Panc1 (cell line): ENCODE measurements at regions not wholly inside any gene's neighbourhood (a gene's known extent, or its start where the extent isn't known, plus 50 kb on each side); places are given as distances from the start of the nearest gene placed in this dataset.

Source experiments
- CTCF ChIP-seq: fragments of 450-650 bp; IDR thresholded peaks from 2 replicates; pipeline ENCODE4 v1.5.1; 2017; ENCODE audit warnings: mild to moderate bottlenecking
- POLR2AphosphoS5 ChIP-seq: IDR thresholded peaks from 2 replicates; pipeline ENCODE4 v1.6.1; 2012; ENCODE audit warnings: mild to moderate bottlenecking, low read depth, low read length, moderate library complexity
- REST ChIP-seq, 2 experiments: IDR thresholded peaks; 2 replicates each; pipeline ENCODE4 v1.6.1; 2011 to 2012; ENCODE audit warnings: low read depth in 2 of 2, control low read depth in 1 of 2, low read length in 1 of 2, mild to moderate bottlenecking in 1 of 2, moderate library complexity in 1 of 2; ENCODE audit not compliant: insufficient read depth in 1 of 2
- SIN3A ChIP-seq: IDR thresholded peaks from 2 replicates; pipeline ENCODE4 v1.6.1; 2012; ENCODE audit warnings: low read depth, mild to moderate bottlenecking, low read length, moderate library complexity, borderline replicate concordance; ENCODE audit not compliant: insufficient read depth
- TCF7L2 ChIP-seq: IDR thresholded peaks from 2 replicates; pipeline ENCODE4 v1.6.1; 2011; ENCODE audit warnings: mild to moderate bottlenecking, low read depth, low read length, inconsistent platforms

GRCh38 chr4:170414360-170414759 lies 324.6 kb upstream of the AADAT start:
- TF ChIP-seq CTCF: no peak
- no peak for TF ChIP-seq TCF7L2
- TF ChIP-seq REST (IDR thresholded peaks at IDR 0.05; ENCODE audit: insufficient read depth in 1 of 2, low read depth in 2 of 2, low read length in 1 of 2): no peak
- no peak for TF ChIP-seq SIN3A
- no peak for TF ChIP-seq POLR2AphosphoS5
